Neural cell (in vitro differentiated cells): ENCODE measurements at regions not wholly inside any gene's neighbourhood (a gene's known extent, or its start where the extent isn't known, plus 50 kb on each side); places are given as distances from the start of the nearest gene placed in this dataset.

ENCODE experiments used
- H2AFZ ChIP-seq: fragments of 200-600, 300-800 bp; sonication (generic), shearing (Covaris generic); 2 replicates; pipeline ENCODE4 v1.6.0; 2014; ENCODE audit warnings: low read depth, mild to moderate bottlenecking, antibody characterized with exemption, low read length, moderate library complexity
- H3F3A ChIP-seq: fragments of 200-600 bp; shearing (Covaris generic); 2 replicates; pipeline ENCODE4 v1.6.1; 2016; ENCODE audit warnings: mild to moderate bottlenecking, moderate library complexity, mixed read lengths, antibody characterized with exemption, low read length; ENCODE audit not compliant: insufficient read depth, poor library complexity, severe bottlenecking
- H3K27ac ChIP-seq: fragments of 200-600, 300-800 bp; sonication (generic), shearing (Covaris generic); 2 replicates; pipeline ENCODE4 v1.5.1; 2014; ENCODE audit warnings: mild to moderate bottlenecking, low read length, moderate library complexity
- H3K27me3 ChIP-seq: fragments of 300-800, 200-600 bp; sonication (generic), shearing (Covaris generic); 2 replicates; pipeline ENCODE4 v1.6.0; 2014; ENCODE audit warnings: mild to moderate bottlenecking, low read depth, low read length, moderate library complexity; ENCODE audit not compliant: insufficient read depth
- H3K36me3 ChIP-seq: fragments of 300-800, 200-600 bp; sonication (generic), shearing (Covaris generic); 2 replicates; pipeline ENCODE4 v1.5.1; 2014; ENCODE audit warnings: mild to moderate bottlenecking, antibody characterized with exemption, low read length, moderate library complexity; ENCODE audit not compliant: insufficient read depth
- H3K4me2 ChIP-seq: fragments of 300-800, 200-600 bp; sonication (generic), shearing (Covaris generic); 2 replicates; pipeline ENCODE4 v1.6.0; 2014; ENCODE audit warnings: mild to moderate bottlenecking, low read length
- H3K4me3 ChIP-seq: fragments of 300-800, 200-600 bp; sonication (generic), shearing (Covaris generic); 2 replicates; pipeline ENCODE4 v1.5.1; 2014; ENCODE audit warnings: mild to moderate bottlenecking, low read length, moderate library complexity
- H3K79me2 ChIP-seq: fragments of 200-600 bp; shearing (Covaris generic); replicated peaks from 2 replicates; pipeline ENCODE4 v1.6.0; 2014; ENCODE audit warnings: mild to moderate bottlenecking, low read length, moderate library complexity; ENCODE audit not compliant: insufficient read depth
- H3K9ac ChIP-seq: fragments of 300-800, 200-600 bp; sonication (generic), shearing (Covaris generic); 2 replicates; pipeline ENCODE4 v1.6.1; 2016; ENCODE audit warnings: mild to moderate bottlenecking, low read length, mixed read lengths
- H3K9me2 ChIP-seq: fragments of 200-600 bp; shearing (Covaris generic); 2 replicates; pipeline ENCODE4 v1.6.1; 2016; ENCODE audit warnings: mild to moderate bottlenecking, low read length, mixed read lengths; ENCODE audit not compliant: insufficient read depth
- H3K9me3 ChIP-seq: fragments of 200-600, 300-800 bp; sonication (generic), shearing (Covaris generic); 2 replicates; pipeline ENCODE4 v1.6.1; 2016; ENCODE audit warnings: mild to moderate bottlenecking, mixed run types, low read length, moderate library complexity, mixed read lengths
- H4K20me1 ChIP-seq: fragments of 200-600 bp; shearing (Covaris generic); 2 replicates; pipeline ENCODE4 v1.6.1; 2016; ENCODE audit warnings: mild to moderate bottlenecking, mixed run types; ENCODE audit not compliant: insufficient read depth
- CTCF ChIP-seq: fragments of 450-650 bp; IDR thresholded peaks from 2 replicates; pipeline ENCODE4 v1.5.1; 2014; ENCODE audit warnings: antibody characterized with exemption, mild to moderate bottlenecking, moderate library complexity; ENCODE audit not compliant: poor library complexity, severe bottlenecking
- EP300 ChIP-seq: fragments of 450-650 bp; conservative IDR thresholded peaks from 2 replicates; pipeline ENCODE4 v1.6.1; 2014; ENCODE audit warnings: antibody characterized with exemption, mild to moderate bottlenecking, moderate library complexity; ENCODE audit not compliant: poor library complexity, severe bottlenecking
- EZH2 ChIP-seq: fragments of 200-600, 300-800 bp; shearing (Covaris generic), sonication (generic); IDR thresholded peaks from 2 replicates; pipeline ENCODE4 v1.6.1; 2014; ENCODE audit warnings: antibody characterized with exemption, low read length, borderline replicate concordance, mild to moderate bottlenecking; ENCODE audit not compliant: insufficient read depth, poor library complexity, severe bottlenecking
- MXI1 ChIP-seq: fragments of 450-650 bp; conservative IDR thresholded peaks from 2 replicates; pipeline ENCODE4 v1.6.1; 2014; ENCODE audit warnings: antibody characterized with exemption, mild to moderate bottlenecking; ENCODE audit not compliant: poor library complexity, severe bottlenecking
- POLR2AphosphoS5 ChIP-seq: IDR thresholded peaks from 2 replicates; pipeline ENCODE4 v1.6.1; 2012
- RAD21 ChIP-seq: fragments of 450-650 bp; conservative IDR thresholded peaks from 2 replicates; pipeline ENCODE4 v1.6.1; 2014; ENCODE audit warnings: antibody characterized with exemption, mild to moderate bottlenecking, moderate library complexity
- REST ChIP-seq: IDR thresholded peaks from 2 replicates; pipeline ENCODE4 v1.6.1; 2012; ENCODE audit warnings: borderline replicate concordance
- SMC3 ChIP-seq: fragments of 450-650 bp; conservative IDR thresholded peaks from 2 replicates; pipeline ENCODE4 v1.6.1; 2014; ENCODE audit warnings: antibody characterized with exemption, mild to moderate bottlenecking, moderate library complexity; ENCODE audit not compliant: poor library complexity
- TAF1 ChIP-seq: IDR thresholded peaks from 2 replicates; pipeline ENCODE4 v1.6.1; 2012; ENCODE audit warnings: low read depth

- Histone ChIP-seq H3K4me3 (no peak overlapping the region), H3K9me3 (no peaks in the 10 kb centered on the region), H3K9me2 (no peaks in the 10 kb centered on the region), H3K79me2 (no peaks in the 10 kb centered on the region), H3K9ac (no peak overlapping the region), H4K20me1 (no peaks in the 10 kb centered on the region), H3K27me3 (no peaks in the 10 kb centered on the region), H3F3A (no peaks in the 10 kb centered on the region), H3K36me3 (no peaks in the 10 kb centered on the region), H2AFZ (no peak overlapping the region), H3K4me2 (no peak overlapping the region), H3K27ac (no peak overlapping the region)
- TF ChIP-seq POLR2AphosphoS5 (no peak), REST (no peak), RAD21 (no peak), SMC3 (no peak), EZH2 (no peak), EP300 (no peak), MXI1 (no peak), TAF1 (no peak), CTCF (no peak)
These were observed 1689.1 kb upstream of the TMEFF2 start for GRCh38 chr2:193883820-193884219.

GRCh38 chr2:193876980-193877379 lies 1682.2 kb upstream of the TMEFF2 start:
- Histone ChIP-seq H3K4me3 (no peak overlapping the region), H3K9ac (no peak overlapping the region), H3F3A (no peaks in the 10 kb centered on the region), H3K79me2 (no peaks in the 10 kb centered on the region), H3K4me2 (no peak overlapping the region), H4K20me1 (no peaks in the 10 kb centered on the region), H3K9me3 (no peaks in the 10 kb centered on the region), H2AFZ (no peak overlapping the region), H3K27me3 (no peaks in the 10 kb centered on the region), H3K36me3 (no peaks in the 10 kb centered on the region), H3K9me2 (no peaks in the 10 kb centered on the region), H3K27ac (no peak overlapping the region)
- no peak for TF ChIP-seq MXI1
- no peak for TF ChIP-seq EP300
- no peak for TF ChIP-seq SMC3
- TF ChIP-seq CTCF = no peak
- no peak for TF ChIP-seq EZH2
